Endothelial cell of umbilical vein (primary cell): ENCODE measurements at regions not wholly inside any gene's neighbourhood (a gene's known extent, or its start where the extent isn't known, plus 50 kb on each side); places are given as distances from the start of the nearest gene placed in this dataset.

Experiments
- EZH2 ChIP-seq: IDR thresholded peaks from 2 replicates; pipeline ENCODE4 v1.6.1; 2012; ENCODE audit warnings: borderline replicate concordance, low read depth, mild to moderate bottlenecking, moderate library complexity, low read length, inconsistent platforms; ENCODE audit not compliant: severe bottlenecking
- GATA2 ChIP-seq: IDR thresholded peaks from 2 replicates; pipeline ENCODE4 v1.7.0; 2011; ENCODE audit warnings: low read depth, mild to moderate bottlenecking, moderate library complexity, mixed read lengths, low read length; ENCODE audit not compliant: insufficient read length, insufficient read depth
- JUN ChIP-seq: IDR thresholded peaks from 2 replicates; pipeline ENCODE4 v1.6.1; 2011; ENCODE audit warnings: borderline replicate concordance, low read depth; ENCODE audit not compliant: insufficient read length, insufficient read depth
- MYC ChIP-seq: IDR thresholded peaks from one replicate; pipeline ENCODE4 v1.6.1; 2011; ENCODE audit warnings: mild to moderate bottlenecking, low read depth, low read length
- POLR2A ChIP-seq: IDR thresholded peaks from 2 replicates; pipeline ENCODE4 v1.6.1; 2012; ENCODE audit warnings: low read depth, mild to moderate bottlenecking, control low read depth, low read length
- POLR2AphosphoS5 ChIP-seq: IDR thresholded peaks from 2 replicates; pipeline ENCODE4 v1.6.1; 2012; ENCODE audit warnings: low read depth, mild to moderate bottlenecking, control low read depth, low read length, moderate library complexity; ENCODE audit not compliant: insufficient read depth
- TF ChIP-seq, protein P1 (sequence below), 2 donors: IDR thresholded peaks; 1 replicate in 1 of 2; 2 replicates in 1 of 2; pipeline ENCODE4 v1.5.1; 2011; ENCODE audit warnings: low read length in 2 of 2, mild to moderate bottlenecking in 2 of 2, moderate library complexity in 2 of 2, control low read depth in 1 of 2, inconsistent platforms in 1 of 2, low read depth in 1 of 2; ENCODE audit not compliant: insufficient read depth in 1 of 2; ENCODE audit errors: extremely low read depth in 1 of 2

DNA sequence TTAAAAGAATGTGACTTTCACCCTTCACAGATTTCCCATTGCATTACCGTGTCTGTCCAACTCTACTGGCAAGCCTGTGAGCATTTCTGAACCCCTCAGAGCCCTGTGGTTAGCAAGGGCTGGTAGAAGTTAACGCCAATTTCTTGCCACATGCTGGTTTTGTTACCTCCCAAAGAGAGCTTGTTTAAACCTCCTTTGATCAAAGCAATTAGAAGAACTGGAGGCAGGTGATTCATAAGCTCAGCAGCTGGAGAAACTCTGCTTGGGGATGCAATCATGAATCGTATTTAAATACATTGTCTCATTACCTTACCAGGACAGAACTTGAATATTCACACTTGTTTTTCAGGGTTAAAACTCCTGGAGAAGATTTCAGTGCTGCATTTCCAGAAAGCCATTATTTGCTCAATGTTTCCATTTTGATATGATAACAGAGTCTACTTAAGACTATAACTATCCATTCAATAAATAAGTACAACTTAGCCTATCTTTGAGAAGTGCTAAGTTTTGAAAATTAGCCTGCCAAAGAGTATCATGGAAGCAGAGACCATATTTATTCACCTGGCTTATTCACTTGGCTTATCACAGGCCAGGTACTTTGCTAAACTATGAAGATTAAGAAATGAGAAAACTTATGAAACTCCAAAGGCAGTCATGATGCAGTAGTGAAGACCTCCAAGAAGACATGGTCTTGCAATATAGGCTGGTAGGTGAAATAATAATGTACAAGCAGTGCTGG is 292.8 kb downstream of the INSIG2 start:
- TF ChIP-seq POLR2A (no peak), EZH2 (no peak), POLR2AphosphoS5 (no peak), JUN (no peak), GATA2 (no peak), MYC (no peak)
- TF ChIP-seq, protein P1, sequence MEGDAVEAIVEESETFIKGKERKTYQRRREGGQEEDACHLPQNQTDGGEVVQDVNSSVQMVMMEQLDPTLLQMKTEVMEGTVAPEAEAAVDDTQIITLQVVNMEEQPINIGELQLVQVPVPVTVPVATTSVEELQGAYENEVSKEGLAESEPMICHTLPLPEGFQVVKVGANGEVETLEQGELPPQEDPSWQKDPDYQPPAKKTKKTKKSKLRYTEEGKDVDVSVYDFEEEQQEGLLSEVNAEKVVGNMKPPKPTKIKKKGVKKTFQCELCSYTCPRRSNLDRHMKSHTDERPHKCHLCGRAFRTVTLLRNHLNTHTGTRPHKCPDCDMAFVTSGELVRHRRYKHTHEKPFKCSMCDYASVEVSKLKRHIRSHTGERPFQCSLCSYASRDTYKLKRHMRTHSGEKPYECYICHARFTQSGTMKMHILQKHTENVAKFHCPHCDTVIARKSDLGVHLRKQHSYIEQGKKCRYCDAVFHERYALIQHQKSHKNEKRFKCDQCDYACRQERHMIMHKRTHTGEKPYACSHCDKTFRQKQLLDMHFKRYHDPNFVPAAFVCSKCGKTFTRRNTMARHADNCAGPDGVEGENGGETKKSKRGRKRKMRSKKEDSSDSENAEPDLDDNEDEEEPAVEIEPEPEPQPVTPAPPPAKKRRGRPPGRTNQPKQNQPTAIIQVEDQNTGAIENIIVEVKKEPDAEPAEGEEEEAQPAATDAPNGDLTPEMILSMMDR (IDR thresholded peaks at IDR 0.05; ENCODE audit: extremely low read depth in 1 of 2, insufficient read depth in 1 of 2, low read depth in 1 of 2, low read length in 2 of 2) = no peak
